DND-41 (cell line): ENCODE measurements at regions not wholly inside any gene's neighbourhood (a gene's known extent, or its start where the extent isn't known, plus 50 kb on each side); places are given as distances from the start of the nearest gene placed in this dataset.

ENCODE experiments used
- ATAC-seq: fragments of 200-7000 bp; cut with Tn5 transposase; 3 replicates; pipeline ENCODE4 v1.9.1; 2021; ENCODE audit warnings: low read depth; ENCODE audit not compliant: insufficient read depth
- DNase-seq: peaks from one replicate; pipeline ENCODE4 v3.0.0-alpha.2; 2020
- H2AFZ ChIP-seq: 2 replicates; pipeline ENCODE4 v1.6.0; 2012; ENCODE audit warnings: low read depth, low read length
- H3K27ac ChIP-seq: 2 replicates; pipeline ENCODE4 v1.5.1; 2012; ENCODE audit warnings: low read length, inconsistent platforms
- H3K27me3 ChIP-seq: fragments of 200-600 bp; sonication (generic); 2 replicates; pipeline ENCODE4 v1.6.0; 2012; ENCODE audit warnings: low read length, mild to moderate bottlenecking, inconsistent platforms; ENCODE audit not compliant: insufficient read depth, poor library complexity
- H3K36me3 ChIP-seq: 2 replicates; pipeline ENCODE4 v1.5.1; 2012; ENCODE audit warnings: low read length, inconsistent platforms; ENCODE audit not compliant: insufficient read depth
- H3K4me1 ChIP-seq: 2 replicates; pipeline ENCODE4 v1.5.1; 2012; ENCODE audit warnings: mild to moderate bottlenecking, low read length; ENCODE audit not compliant: insufficient read depth
- H3K4me2 ChIP-seq: 2 replicates; pipeline ENCODE4 v1.6.0; 2012; ENCODE audit warnings: mild to moderate bottlenecking, moderate library complexity, low read length, inconsistent platforms; ENCODE audit not compliant: insufficient read depth
- H3K4me3 ChIP-seq, 2 experiments: fragments of 200-600 bp in 1 of 2; shearing (Covaris generic) in 1 of 2; 2 replicates each; pipeline ENCODE4 v1.5.1; 2012 to 2016; ENCODE audit warnings: inconsistent platforms in 2 of 2, low read length in 2 of 2, mild to moderate bottlenecking in 2 of 2, low read depth in 1 of 2, moderate library complexity in 1 of 2
- H3K79me2 ChIP-seq: 2 replicates; pipeline ENCODE4 v1.6.0; 2012; ENCODE audit warnings: low read length, inconsistent platforms; ENCODE audit not compliant: insufficient read depth
- H3K9ac ChIP-seq: 2 replicates; pipeline ENCODE4 v1.6.0; 2012; ENCODE audit warnings: low read depth, mild to moderate bottlenecking, inconsistent platforms, low read length, moderate library complexity
- H3K9me3 ChIP-seq: 2 replicates; pipeline ENCODE4 v1.5.1; 2012; ENCODE audit warnings: low read length, moderate library complexity, mild to moderate bottlenecking, inconsistent platforms; ENCODE audit not compliant: insufficient read depth, severe bottlenecking
- H4K20me1 ChIP-seq: 2 replicates; pipeline ENCODE4 v1.6.0; 2012; ENCODE audit warnings: low read length; ENCODE audit not compliant: insufficient read depth
- CTCF ChIP-seq: IDR thresholded peaks from 2 replicates; pipeline ENCODE4 v1.5.1; 2012; ENCODE audit warnings: borderline replicate concordance, low read length, moderate library complexity, mild to moderate bottlenecking; ENCODE audit not compliant: poor library complexity, severe bottlenecking; ENCODE audit errors: extremely low read depth
- EZH2 ChIP-seq: IDR thresholded peaks from 3 replicates; pipeline ENCODE4 v1.6.1; 2012; ENCODE audit warnings: borderline replicate concordance, low read depth, mild to moderate bottlenecking, moderate library complexity, low read length, inconsistent platforms; ENCODE audit not compliant: severe bottlenecking

- Histone ChIP-seq H3K79me2 (no peaks in the 10 kb centered on the region), H3K9ac (no peak overlapping the region), H3K9me3 (no peaks in the 10 kb centered on the region), H3K27me3 (no peaks in the 10 kb centered on the region), H3K4me1 (no peaks in the 10 kb centered on the region), H4K20me1 (no peaks in the 10 kb centered on the region), H3K36me3 (no peaks in the 10 kb centered on the region), H3K4me3 (no peak overlapping the region), H3K4me2 (no peak overlapping the region), H3K27ac (no peak overlapping the region), H2AFZ (no peak overlapping the region)
- no peak for ATAC-seq
- no peak for DNase-seq
- TF ChIP-seq EZH2 (no peak), CTCF (no peak)
Measured at GRCh38 chr4:59834943-59835342, 1365.2 kb upstream of the ADGRL3 start.

DNA sequence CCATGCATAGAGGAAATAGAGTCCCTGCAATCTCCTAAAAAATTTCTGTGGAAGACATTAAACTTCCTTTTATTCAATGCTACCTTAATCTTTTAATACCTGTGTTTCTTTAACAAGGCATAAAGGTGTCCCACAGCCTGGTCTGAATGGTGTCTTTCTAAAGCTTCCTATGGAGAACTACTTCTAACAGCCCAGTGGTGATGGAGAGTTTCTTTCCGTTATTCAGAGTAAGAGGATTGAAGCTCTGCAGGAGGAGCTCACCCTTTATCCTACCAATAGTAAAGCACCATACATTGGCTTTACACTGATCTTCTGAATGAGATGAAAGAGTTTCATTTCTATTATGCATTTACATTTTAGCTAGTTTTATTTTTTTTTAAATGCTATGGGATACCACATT lies 1362.4 kb upstream of the ADGRL3 start:
- Histone ChIP-seq H2AFZ (no peak overlapping the region), H3K4me1 (no peaks in the 10 kb centered on the region), H3K4me3 (no peak overlapping the region), H3K27ac (no peak overlapping the region), H3K27me3 (no peaks in the 10 kb centered on the region), H3K36me3 (no peaks in the 10 kb centered on the region), H3K4me2 (no peak overlapping the region), H3K9me3 (no peaks in the 10 kb centered on the region), H3K79me2 (no peaks in the 10 kb centered on the region), H4K20me1 (no peaks in the 10 kb centered on the region), H3K9ac (no peak overlapping the region)
- TF ChIP-seq CTCF (no peak), EZH2 (no peak)
- ATAC-seq (no peak), DNase-seq (no peak)

GRCh38 chr4:59838236-59838635 lies 1361.9 kb upstream of the ADGRL3 start:
- DNase-seq (no peak), ATAC-seq (no peak)
- H3K79me2 ChIP-seq, result no peaks in the 10 kb centered on the region
- TF ChIP-seq CTCF (no peak), EZH2 (no peak)
- H3K4me3 ChIP-seq, result no peak overlapping the region
- no peaks in the 10 kb centered on the region for H3K4me1 ChIP-seq
- H4K20me1 ChIP-seq, result no peaks in the 10 kb centered on the region
- no peak overlapping the region for H3K4me2 ChIP-seq
- no peak overlapping the region for H2AFZ ChIP-seq
- no peaks in the 10 kb centered on the region for H3K27me3 ChIP-seq
- no peak overlapping the region for H3K9ac ChIP-seq
- no peaks in the 10 kb centered on the region for H3K9me3 ChIP-seq
- no peak overlapping the region for H3K27ac ChIP-seq
- no peaks in the 10 kb centered on the region for H3K36me3 ChIP-seq

GRCh38 chr4:59841698-59842097 lies 1358.4 kb upstream of the ADGRL3 start:
- ATAC-seq (no peak), DNase-seq (no peak)
- no peaks in the 10 kb centered on the region for H3K9me3 ChIP-seq
- no peak overlapping the region for H2AFZ ChIP-seq
- H3K27ac ChIP-seq, result no peak overlapping the region
- no peak for TF ChIP-seq CTCF
- no peak for TF ChIP-seq EZH2
- no peaks in the 10 kb centered on the region for H3K36me3 ChIP-seq
- H3K79me2 ChIP-seq, result no peaks in the 10 kb centered on the region
- no peak overlapping the region for H3K4me3 ChIP-seq
- no peak overlapping the region for H3K4me2 ChIP-seq
- no peaks in the 10 kb centered on the region for H3K27me3 ChIP-seq
- no peaks in the 10 kb centered on the region for H3K4me1 ChIP-seq
- H3K9ac ChIP-seq, result no peak overlapping the region
- H4K20me1 ChIP-seq, result no peaks in the 10 kb centered on the region
